ENCODE measurements at regions not wholly inside any gene's neighbourhood (a gene's known extent, or its start where the extent isn't known, plus 50 kb on each side); places are given as distances from the start of the nearest gene placed in this dataset.
A peak's percentile ranks its signal among the peaks of the same experiment; 100 is the strongest.
"Not testable (repeated sequence)": the region's sequence is repeated elsewhere in the genome, so short reads cannot be mapped to it uniquely, and the experiment has no call there.

GRCh38 chr19:200203-200602, 91.0 kb downstream of the PLPP2 start:
- POLR2A ChIA-PET; H3K4me3 ChIP-seq (ENCODE audit: low read depth, low read length); H3K27ac ChIP-seq (ENCODE audit: extremely low read depth, low read depth, low read length); H3K4me1 ChIP-seq (ENCODE audit: control insufficient read depth, insufficient read depth, low read length); CTCF ChIA-PET; H3K9me3 ChIP-seq (ENCODE audit: control insufficient read depth, insufficient read depth, low read depth, low read length); H3K36me3 ChIP-seq (ENCODE audit: control insufficient read depth in 2 of 2, insufficient read depth in 1 of 2, low read length in 2 of 2): not testable (repeated sequence)
- TF ChIP-seq ZFHX2 (tag by site-specific recombination; conservative IDR thresholded peaks at IDR 0.05) (0 out of 2 replicates have a peak, but pooled peaks have one; percentile 14), ZNF18 (tag by site-specific recombination; IDR thresholded peaks at IDR 0.05) (0 out of 2 replicates have a peak, but pooled peaks have one; percentile 54)

Data from HEK293 (cell line).